SK-N-SH (cell line): ENCODE measurements at regions not wholly inside any gene's neighbourhood (a gene's known extent, or its start where the extent isn't known, plus 50 kb on each side); places are given as distances from the start of the nearest gene placed in this dataset.

Experiments
- CTCF ChIA-PET: fragments of 300-600, 350-600 bp; formaldehyde crosslinking; extraction: SDS; loops from one replicate; lab custom pipeline; 2021; lab: Yijun Ruan, JAX
- POLR2A ChIA-PET: fragments of 350-600 bp; sonication (Branson Sonifier 250); formaldehyde crosslinking; extraction: SDS; loops from one replicate; lab custom pipeline; 2020; ENCODE audit warnings: antibody characterized with exemption, inconsistent platforms; lab: Yijun Ruan, JAX
- DNase-seq: peaks from one replicate; pipeline ENCODE4 v3.0.0; 2012
- H2AFZ ChIP-seq: fragments of 200-600 bp; sonication (generic); 2 replicates; pipeline ENCODE4 v1.8.1; 2016; ENCODE audit warnings: antibody characterized with exemption, mild to moderate bottlenecking, low read depth
- H3F3A ChIP-seq: fragments of 200-600 bp; sonication (generic); replicated peaks from 2 replicates; pipeline ENCODE3; 2016; ENCODE audit warnings: antibody characterized with exemption, mild to moderate bottlenecking; ENCODE audit not compliant: insufficient read depth
- H3K27ac ChIP-seq, 2 experiments: fragments of 200-500 bp in 1 of 2; fragments of 200-600 bp in 1 of 2; sonication (Bioruptor generic) in 1 of 2; sonication (generic), shearing (Covaris generic) in 1 of 2; 2 replicates each; pipeline versions ENCODE4 v1.5.1 to v1.6.1; 2014 to 2016; ENCODE audit warnings: low read depth in 2 of 2, inconsistent platforms in 1 of 2, low read length in 1 of 2, mild to moderate bottlenecking in 1 of 2, mixed read lengths in 1 of 2
- H3K27me3 ChIP-seq: fragments of 200-600 bp; sonication (generic), shearing (Covaris generic); 2 replicates; pipeline ENCODE4 v1.6.1; 2016; ENCODE audit warnings: mixed run types; ENCODE audit not compliant: insufficient read depth
- H3K36me3 ChIP-seq, 2 experiments: fragments of 200-500 bp in 1 of 2; fragments of 200-600 bp in 1 of 2; sonication (Bioruptor generic) in 1 of 2; sonication (generic) in 1 of 2; replicated peaks in 1 of 2; 2 replicates each; pipeline versions ENCODE3 to v1.5.1; 2014 to 2016; ENCODE audit warnings: low read length in 1 of 2, mild to moderate bottlenecking in 1 of 2; ENCODE audit not compliant: insufficient read depth in 2 of 2, control insufficient read depth in 1 of 2
- H3K4me1 ChIP-seq, 2 experiments: fragments of 200-500 bp in 1 of 2; fragments of 200-600 bp in 1 of 2; sonication (Bioruptor generic) in 1 of 2; sonication (generic), shearing (Covaris generic) in 1 of 2; 2 replicates each; pipeline versions ENCODE4 v1.5.1 to v1.6.1; 2014 to 2016; ENCODE audit warnings: low read depth in 1 of 2, low read length in 1 of 2, mixed run types in 1 of 2; ENCODE audit not compliant: insufficient read depth in 2 of 2, control insufficient read depth in 1 of 2
- H3K4me2 ChIP-seq: fragments of 200-600 bp; sonication (generic), shearing (Covaris generic); 2 replicates; pipeline ENCODE4 v1.6.1; 2017; ENCODE audit warnings: mixed run types
- H3K4me3 ChIP-seq, 2 experiments: fragments of 200-500 bp in 1 of 2; fragments of 200-600 bp in 1 of 2; sonication (Bioruptor generic) in 1 of 2; sonication (generic), shearing (Covaris generic) in 1 of 2; 2 replicates each; pipeline versions ENCODE4 v1.5.1 to v1.8.1; 2014 to 2016; ENCODE audit warnings: low read depth in 2 of 2, inconsistent platforms in 1 of 2, low read length in 1 of 2, mild to moderate bottlenecking in 1 of 2, mixed read lengths in 1 of 2, moderate library complexity in 1 of 2
- H3K79me2 ChIP-seq: fragments of 200-600 bp; sonication (generic); 2 replicates; pipeline ENCODE4 v1.8.1; 2017; ENCODE audit warnings: mild to moderate bottlenecking; ENCODE audit not compliant: insufficient read depth
- H3K9ac ChIP-seq: fragments of 200-600 bp; sonication (generic); 2 replicates; pipeline ENCODE4 v1.6.1; 2017; ENCODE audit warnings: mixed run types
- H3K9me2 ChIP-seq: fragments of 200-600 bp; sonication (generic); 2 replicates; pipeline ENCODE4 v1.6.1; 2017; ENCODE audit warnings: mixed run types
- H3K9me3 ChIP-seq: fragments of 200-600 bp; sonication (generic); 2 replicates; pipeline ENCODE4 v1.6.1; 2017; ENCODE audit warnings: mixed run types, mild to moderate bottlenecking, moderate library complexity
- H4K20me1 ChIP-seq: fragments of 200-600 bp; sonication (generic); 2 replicates; pipeline ENCODE4 v1.6.1; 2017; ENCODE audit warnings: mild to moderate bottlenecking, mixed run types; ENCODE audit not compliant: insufficient read depth
- CTCF ChIP-seq: fragments of 200-600 bp; sonication (generic); IDR thresholded peaks from 2 replicates; pipeline ENCODE4 v1.6.1; 2017; ENCODE audit warnings: antibody characterized with exemption, mild to moderate bottlenecking, moderate library complexity
- EP300 ChIP-seq, 2 experiments: IDR thresholded peaks; 2 replicates each; pipeline versions ENCODE4 v1.4.0 to v1.6.1; 2012; ENCODE audit warnings: borderline replicate concordance in 1 of 2, low read depth in 1 of 2, low read length in 1 of 2
- IRF3 ChIP-seq: fragments of 150-350 bp; IDR thresholded peaks from 2 replicates; pipeline ENCODE4 v1.6.1; 2016; ENCODE audit warnings: mild to moderate bottlenecking, low read depth, low read length
- MEF2A ChIP-seq: IDR thresholded peaks from 2 replicates; pipeline ENCODE4 v1.4.0; 2012; ENCODE audit warnings: low read depth, borderline replicate concordance
- MXI1 ChIP-seq: IDR thresholded peaks from 2 replicates; pipeline ENCODE4 v1.6.1; 2012; ENCODE audit warnings: mild to moderate bottlenecking, low read depth, low read length, improper control_type of control experiment
- NFIC ChIP-seq: IDR thresholded peaks from 2 replicates; pipeline ENCODE4 v1.4.0; 2012; ENCODE audit warnings: borderline replicate concordance
- POLR2AphosphoS5 ChIP-seq: IDR thresholded peaks from 2 replicates; pipeline ENCODE4 v1.6.1; 2012; ENCODE audit warnings: low read depth, low read length
- RAD21 ChIP-seq: IDR thresholded peaks from 2 replicates; pipeline ENCODE4 v1.6.1; 2012; ENCODE audit warnings: mild to moderate bottlenecking, low read length
- REST ChIP-seq: IDR thresholded peaks from 2 replicates; pipeline ENCODE4 v1.6.1; 2012; ENCODE audit warnings: mild to moderate bottlenecking, low read depth, low read length, moderate library complexity
- RXRA ChIP-seq: IDR thresholded peaks from 2 replicates; pipeline ENCODE4 v1.4.0; 2012; ENCODE audit warnings: low read depth, mild to moderate bottlenecking, borderline replicate concordance
- SIN3A ChIP-seq: IDR thresholded peaks from 2 replicates; pipeline ENCODE4 v1.6.1; 2012; ENCODE audit warnings: low read depth, mild to moderate bottlenecking, low read length, moderate library complexity, borderline replicate concordance
- SMC3 ChIP-seq: IDR thresholded peaks from 2 replicates; pipeline ENCODE4 v1.6.1; 2012; ENCODE audit warnings: low read depth, low read length, improper control_type of control experiment
- USF2 ChIP-seq: fragments of 150-350 bp; IDR thresholded peaks from 2 replicates; pipeline ENCODE4 v1.6.1; 2017; ENCODE audit warnings: antibody characterized with exemption, low read length, low read depth, borderline replicate concordance
- WGBS: methylation state at CpG from one replicate; pipeline ENCODE4 v1.1.6; 2017; ENCODE audit warnings: low lambda C conversion rate; 5-methylcytosine and 5-hydroxymethylcytosine counted together

GRCh38 chr2:147061269-147061668, 783.6 kb upstream of the ACVR2A start:
- Histone ChIP-seq H3K4me1 (no peaks in the 10 kb centered on the region), H3K4me3 (no peak overlapping the region), H3K9ac (no peak overlapping the region), H3K9me3 (no peaks in the 10 kb centered on the region), H3K27me3 (no peaks in the 10 kb centered on the region), H2AFZ (no peak overlapping the region), H3K9me2 (no peaks in the 10 kb centered on the region), H3K79me2 (no peaks in the 10 kb centered on the region), H3K36me3 (no peaks in the 10 kb centered on the region), H4K20me1 (no peaks in the 10 kb centered on the region), H3K4me2 (no peak overlapping the region), H3K27ac (no peak overlapping the region), H3F3A (no peaks in the 10 kb centered on the region)
- ChIA-PET CTCF (interaction anchor here (1.1 kb wide), 1 partner anchor 17 kb away, joined by 4 read pairs; no protein-coding TSS in a partner anchor), POLR2A (no interaction called here)
- TF ChIP-seq RXRA (no peak), MXI1 (no peak), CTCF (no peak)
- DNase-seq, result no peak
- WGBS, result 43% methylated on average over 1 of the region's 1 CpG

- Histone ChIP-seq H3K27ac (no peak overlapping the region), H3K4me1 (no peaks in the 10 kb centered on the region), H3K9me2 (no peaks in the 10 kb centered on the region), H3K4me3 (no peak overlapping the region), H3K4me2 (no peak overlapping the region), H3K79me2 (no peaks in the 10 kb centered on the region), H3K36me3 (no peaks in the 10 kb centered on the region), H2AFZ (no peak overlapping the region), H3K9me3 (no peaks in the 10 kb centered on the region), H3K27me3 (no peaks in the 10 kb centered on the region), H3F3A (no peaks in the 10 kb centered on the region), H3K9ac (no peak overlapping the region), H4K20me1 (no peaks in the 10 kb centered on the region)
- no peak for DNase-seq
- CTCF ChIA-PET, result no interaction called here
- POLR2A ChIA-PET, result no interaction called here
- 31% methylated on average over 3 of the region's 3 CpGs for WGBS
- no peak for TF ChIP-seq POLR2AphosphoS5
- no peak for TF ChIP-seq RXRA
- no peak for TF ChIP-seq SIN3A
- no peak for TF ChIP-seq IRF3
- no peak for TF ChIP-seq EP300 (IDR thresholded peaks at IDR 0.05; ENCODE audit: borderline replicate concordance in 1 of 2, low read depth in 1 of 2, low read length in 1 of 2)
- TF ChIP-seq NFIC, result no peak
- no peak for TF ChIP-seq RAD21
- TF ChIP-seq USF2, result no peak
- no peak for TF ChIP-seq MEF2A
- TF ChIP-seq REST, result no peak
- TF ChIP-seq SMC3, result no peak
These were observed 786.8 kb upstream of the ACVR2A start for GRCh38 chr2:147057892-147058490.
